Amygdala (tissue), 56 donors: ENCODE measurements at regions not wholly inside any gene's neighbourhood (a gene's known extent, or its start where the extent isn't known, plus 50 kb on each side); places are given as distances from the start of the nearest gene placed in this dataset.
"Not testable (repeated sequence)": the region's sequence is repeated elsewhere in the genome, so short reads cannot be mapped to it uniquely, and the experiment has no call there.

ENCODE experiments used
- DNase-seq, 56 donors: peaks; one replicate each; lab custom pipeline; 2025; lab: John Stamatoyannopoulos, UW

- DNase-seq: no peak
Observed at GRCh38 chr15:36130641-36131310, 448.6 kb upstream of the CDIN1 start.

- DNase-seq: no peak
Observed at GRCh38 chr15:36133742-36134141, 445.7 kb upstream of the CDIN1 start.

- DNase-seq: no peak
Observed at GRCh38 chr15:36136049-36136448, 443.4 kb upstream of the CDIN1 start.

- no peak for DNase-seq
Observed at GRCh38 chr15:36152936-36153335, 426.5 kb upstream of the CDIN1 start.

- no peak for DNase-seq
Observed at GRCh38 chr15:36156879-36157427, 422.5 kb upstream of the CDIN1 start.

- no peak for DNase-seq
Observed at GRCh38 chr15:36160351-36160750, 419.1 kb upstream of the CDIN1 start.

- no peak for DNase-seq
Observed at GRCh38 chr15:36161108-36161507, 418.3 kb upstream of the CDIN1 start.

GRCh38 chr15:36161771-36162212 is 417.6 kb upstream of the CDIN1 start:
- peak in 8 of 56 donors; percentile 0 to 18 (median 4) for DNase-seq

GRCh38 chr15:36163983-36164382 is 415.4 kb upstream of the CDIN1 start:
- not testable (repeated sequence) for DNase-seq

GRCh38 chr15:36172955-36173354 is 406.5 kb upstream of the CDIN1 start:
- DNase-seq: no peak

- DNase-seq: no peak
Observed at GRCh38 chr15:36175186-36175740, 404.2 kb upstream of the CDIN1 start.

- peak in 38 of 56 donors; percentile 1 to 77 (median 34) for DNase-seq
Observed at GRCh38 chr15:36175741-36176291, 403.6 kb upstream of the CDIN1 start.

GRCh38 chr15:36177590-36178302 is 401.7 kb upstream of the CDIN1 start:
- no peak for DNase-seq

- no peak for DNase-seq
Observed at GRCh38 chr15:36178303-36178633, 401.2 kb upstream of the CDIN1 start.

- no peak for DNase-seq
Observed at GRCh38 chr15:36183201-36183600, 396.2 kb upstream of the CDIN1 start.

GRCh38 chr15:36185438-36185837 is 394.0 kb upstream of the CDIN1 start:
- no peak for DNase-seq

GRCh38 chr15:36185845-36186244 is 393.6 kb upstream of the CDIN1 start:
- no peak for DNase-seq

- DNase-seq: no peak
Observed at GRCh38 chr15:36186376-36186775, 393.1 kb upstream of the CDIN1 start.

- DNase-seq: no peak
Observed at GRCh38 chr15:36191459-36191858, 388.0 kb upstream of the CDIN1 start.

GRCh38 chr15:36195361-36196007 is 383.9 kb upstream of the CDIN1 start:
- DNase-seq: not testable (repeated sequence)
